ENCODE measurements at regions not wholly inside any gene's neighbourhood (a gene's known extent, or its start where the extent isn't known, plus 50 kb on each side); places are given as distances from the start of the nearest gene placed in this dataset.
"Not testable (repeated sequence)": the region's sequence is repeated elsewhere in the genome, so short reads cannot be mapped to it uniquely, and the experiment has no call there.

GRCh38 chrX:124455966-124456365, 109.6 kb downstream of the SH2D1A start:
- no peak for DNase-seq
- Histone ChIP-seq H3K27ac (no peak overlapping the region), H3K4me3 (ENCODE audit: low read depth, low read length) (no peak overlapping the region), H3K27me3 (replicated peaks) (no peaks in the 10 kb centered on the region), H3K36me3 (replicated peaks) (no peaks in the 10 kb centered on the region)
- no peak for TF ChIP-seq CTCF (IDR thresholded peaks at IDR 0.05; ENCODE audit: low read depth, low read length, missing control alignments)
- in situ Hi-C loops (cut with HindIII; ENCODE audit: low pct_ligation_motif_present, low sequenced_read_pairs) = no loop called here

GRCh38 chrX:124459851-124460250, 113.5 kb downstream of the SH2D1A start:
- H3K36me3 ChIP-seq (replicated peaks); H3K27me3 ChIP-seq (replicated peaks); DNase-seq; H3K27ac ChIP-seq; in situ Hi-C loops (cut with HindIII; ENCODE audit: low pct_ligation_motif_present, low sequenced_read_pairs); H3K4me3 ChIP-seq (ENCODE audit: low read depth, low read length): not testable (repeated sequence)

GRCh38 chrX:124462931-124463330, 116.6 kb downstream of the SH2D1A start:
- no peak for DNase-seq
- in situ Hi-C loops (cut with HindIII; ENCODE audit: low pct_ligation_motif_present, low sequenced_read_pairs) = no loop called here
- TF ChIP-seq CTCF (IDR thresholded peaks at IDR 0.05; ENCODE audit: low read depth, low read length, missing control alignments) = no peak

GRCh38 chrX:124467202-124467601, 120.8 kb downstream of the SH2D1A start:
- in situ Hi-C loops (cut with HindIII; ENCODE audit: low pct_ligation_motif_present, low sequenced_read_pairs) = no loop called here
- no peak overlapping the region for H3K27ac ChIP-seq
- DNase-seq = no peak
- no peaks in the 10 kb centered on the region for H3K36me3 ChIP-seq (replicated peaks)
- TF ChIP-seq CTCF (IDR thresholded peaks at IDR 0.05; ENCODE audit: low read depth, low read length, missing control alignments) = no peak
- H3K4me3 ChIP-seq (ENCODE audit: low read depth, low read length) = no peak overlapping the region
- no peaks in the 10 kb centered on the region for H3K27me3 ChIP-seq (replicated peaks)

More at GRCh38 chrX:124462931-124463330, 116.6 kb downstream of the SH2D1A start:
- Histone ChIP-seq H3K27ac (no peak overlapping the region), H3K4me3 (ENCODE audit: low read depth, low read length) (no peak overlapping the region), H3K27me3 (replicated peaks) (no peaks in the 10 kb centered on the region), H3K36me3 (replicated peaks) (no peaks in the 10 kb centered on the region)

- DNase-seq = no peak
- Histone ChIP-seq H3K36me3 (replicated peaks) (no peaks in the 10 kb centered on the region), H3K27me3 (replicated peaks) (no peaks in the 10 kb centered on the region), H3K27ac (no peak overlapping the region), H3K4me3 (ENCODE audit: low read depth, low read length) (no peak overlapping the region)
- TF ChIP-seq CTCF (IDR thresholded peaks at IDR 0.05; ENCODE audit: low read depth, low read length, missing control alignments) = no peak
- in situ Hi-C loops (cut with HindIII; ENCODE audit: low pct_ligation_motif_present, low sequenced_read_pairs) = no loop called here
Measured at GRCh38 chrX:124475358-124475757, 129.0 kb downstream of the SH2D1A start.

- Histone ChIP-seq H3K27me3 (replicated peaks) (no peaks in the 10 kb centered on the region), H3K27ac (no peak overlapping the region), H3K36me3 (replicated peaks) (no peaks in the 10 kb centered on the region), H3K4me3 (ENCODE audit: low read depth, low read length) (no peak overlapping the region)
- no peak for DNase-seq
- in situ Hi-C loops (cut with HindIII; ENCODE audit: low pct_ligation_motif_present, low sequenced_read_pairs) = no loop called here
- no peak for TF ChIP-seq CTCF (IDR thresholded peaks at IDR 0.05; ENCODE audit: low read depth, low read length, missing control alignments)
Measured at GRCh38 chrX:124476562-124476961, 130.2 kb downstream of the SH2D1A start.

Data from brain microvascular endothelial cell (primary cell).